Activated CD8-positive, alpha-beta T cell treated with anti-CD3 and anti-CD28 coated beads for 36 hours (primary cell): ENCODE measurements at regions not wholly inside any gene's neighbourhood (a gene's known extent, or its start where the extent isn't known, plus 50 kb on each side); places are given as distances from the start of the nearest gene placed in this dataset.

Experiments
- ATAC-seq: fragments of 200-7000 bp; cut with Tn5 transposase; one replicate; pipeline ENCODE4 v1.10.0; 2021; ENCODE audit warnings: mild to moderate bottlenecking, moderate library complexity
- CTCF ChIA-PET: fragments of 350-600 bp; sonication (Branson Sonifier 250); formaldehyde crosslinking; loops from one replicate; lab custom pipeline; 2021; ENCODE audit warnings: antibody characterized with exemption; lab: Charles Lee
- POLR2A ChIA-PET: fragments of 350-600 bp; sonication (Branson Sonifier 250); formaldehyde crosslinking; loops from one replicate; lab custom pipeline; 2021; ENCODE audit warnings: antibody characterized with exemption; lab: Charles Lee
- DNase-seq: peaks from one replicate; pipeline ENCODE4 v3.0.0-alpha.2; 2020
- H3K27ac Mint-ChIP-seq: one replicate; pipeline ENCODE4 v1.8.0; 2021; ENCODE audit warnings: mild to moderate bottlenecking, mixed read lengths
- H3K27me3 Mint-ChIP-seq: one replicate; pipeline ENCODE4 v1.8.0; 2021; ENCODE audit warnings: mixed read lengths
- H3K36me3 Mint-ChIP-seq: one replicate; pipeline ENCODE4 v1.8.0; 2021; ENCODE audit warnings: low read depth, mixed read lengths
- H3K4me1 Mint-ChIP-seq: one replicate; pipeline ENCODE4 v1.8.0; 2021; ENCODE audit warnings: low read depth, mixed read lengths
- H3K4me3 Mint-ChIP-seq: one replicate; pipeline ENCODE4 v1.8.0; 2021; ENCODE audit warnings: mild to moderate bottlenecking, moderate library complexity, mixed read lengths
- H3K9me3 Mint-ChIP-seq: one replicate; pipeline ENCODE4 v1.8.0; 2021; ENCODE audit warnings: mixed read lengths
- intact Hi-C: fragments of 100-400 bp; cut with micrococcal nuclease; formaldehyde crosslinking; loops from one replicate; pipeline ENCODE4 v1.10.0; 2022
- TF ChIP-seq, protein P1 (sequence below): fragments of 200-600 bp; IDR thresholded peaks from one replicate; pipeline ENCODE4 v1.8.0; 2022; ENCODE audit warnings: antibody characterized with exemption, mild to moderate bottlenecking

DNA sequence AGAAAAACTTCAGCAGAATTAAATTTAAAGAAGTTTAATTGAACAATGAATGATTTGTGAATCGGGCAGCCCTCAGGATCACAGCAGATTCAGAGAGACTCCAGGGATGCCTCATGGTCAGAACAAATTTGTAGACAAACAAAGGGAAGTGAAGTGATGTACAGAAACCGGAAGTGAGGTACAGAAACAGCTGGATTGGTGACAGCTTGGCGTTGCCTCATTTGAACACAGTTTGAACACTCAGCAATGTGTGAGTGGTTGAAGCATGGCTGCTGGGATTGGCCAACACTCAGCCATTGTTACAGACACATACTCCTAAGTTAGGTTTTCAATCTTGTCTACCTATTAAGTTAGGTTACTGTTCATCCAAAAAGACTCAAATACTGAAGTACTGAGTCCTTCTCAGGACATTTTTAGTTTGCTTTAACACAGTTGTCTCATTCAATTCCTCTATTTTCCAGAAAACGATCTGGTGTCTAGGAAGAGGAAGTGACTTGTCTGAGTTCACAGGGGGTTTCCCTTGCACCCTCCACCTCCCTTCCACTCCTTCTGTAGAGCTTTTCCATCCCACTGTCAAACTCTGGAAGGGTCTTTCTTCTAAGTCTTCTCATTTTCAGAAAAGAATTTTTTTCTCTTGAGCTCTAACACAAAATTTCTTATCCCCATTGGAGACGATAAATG lies 137.9 kb downstream of the SLC4A3 start:
- CTCF ChIA-PET, result no interaction called here
- H3K36me3 Mint-ChIP-seq, result no peaks in the 10 kb centered on the region
- H3K27me3 Mint-ChIP-seq, result peaks cover 5% of the 10 kb centered on the region
- no peak overlapping the region for H3K27ac Mint-ChIP-seq
- no peaks in the 10 kb centered on the region for H3K4me1 Mint-ChIP-seq
- POLR2A ChIA-PET, result interaction anchor here (1.5 kb wide), 1 partner anchor 32 kb away, joined by 3 read pairs; no protein-coding TSS in a partner anchor
- intact Hi-C loops, result no loop called here
- DNase-seq, result no peak
- TF ChIP-seq, protein P1, sequence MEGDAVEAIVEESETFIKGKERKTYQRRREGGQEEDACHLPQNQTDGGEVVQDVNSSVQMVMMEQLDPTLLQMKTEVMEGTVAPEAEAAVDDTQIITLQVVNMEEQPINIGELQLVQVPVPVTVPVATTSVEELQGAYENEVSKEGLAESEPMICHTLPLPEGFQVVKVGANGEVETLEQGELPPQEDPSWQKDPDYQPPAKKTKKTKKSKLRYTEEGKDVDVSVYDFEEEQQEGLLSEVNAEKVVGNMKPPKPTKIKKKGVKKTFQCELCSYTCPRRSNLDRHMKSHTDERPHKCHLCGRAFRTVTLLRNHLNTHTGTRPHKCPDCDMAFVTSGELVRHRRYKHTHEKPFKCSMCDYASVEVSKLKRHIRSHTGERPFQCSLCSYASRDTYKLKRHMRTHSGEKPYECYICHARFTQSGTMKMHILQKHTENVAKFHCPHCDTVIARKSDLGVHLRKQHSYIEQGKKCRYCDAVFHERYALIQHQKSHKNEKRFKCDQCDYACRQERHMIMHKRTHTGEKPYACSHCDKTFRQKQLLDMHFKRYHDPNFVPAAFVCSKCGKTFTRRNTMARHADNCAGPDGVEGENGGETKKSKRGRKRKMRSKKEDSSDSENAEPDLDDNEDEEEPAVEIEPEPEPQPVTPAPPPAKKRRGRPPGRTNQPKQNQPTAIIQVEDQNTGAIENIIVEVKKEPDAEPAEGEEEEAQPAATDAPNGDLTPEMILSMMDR, result no peak
- no peak overlapping the region for H3K4me3 Mint-ChIP-seq
- no peak for ATAC-seq
- H3K9me3 Mint-ChIP-seq, result no peaks in the 10 kb centered on the region

- TF ChIP-seq, protein P1, result no peak
- POLR2A ChIA-PET, result interaction anchor here (1.5 kb wide), 1 partner anchor 33 kb away, joined by 3 read pairs; no protein-coding TSS in a partner anchor
- H3K9me3 Mint-ChIP-seq, result no peaks in the 10 kb centered on the region
- H3K4me1 Mint-ChIP-seq, result no peaks in the 10 kb centered on the region
- H3K27me3 Mint-ChIP-seq, result peaks cover 3% of the 10 kb centered on the region
- DNase-seq, result no peak
- intact Hi-C loops, result no loop called here
- H3K27ac Mint-ChIP-seq, result no peak overlapping the region
- H3K36me3 Mint-ChIP-seq, result no peaks in the 10 kb centered on the region
- ATAC-seq, result no peak
- H3K4me3 Mint-ChIP-seq, result no peak overlapping the region
- CTCF ChIA-PET, result no interaction called here
Observed at GRCh38 chr2:219766658-219767057, 139.2 kb downstream of the SLC4A3 start.

- H3K4me1 Mint-ChIP-seq, result no peaks in the 10 kb centered on the region
- H3K9me3 Mint-ChIP-seq, result no peaks in the 10 kb centered on the region
- no peak overlapping the region for H3K27ac Mint-ChIP-seq
- intact Hi-C loops, result no loop called here
- no peaks in the 10 kb centered on the region for H3K36me3 Mint-ChIP-seq
- TF ChIP-seq, protein P1, result no peak
- ChIA-PET POLR2A (no interaction called here), CTCF (no interaction called here)
- peaks cover 3% of the 10 kb centered on the region for H3K27me3 Mint-ChIP-seq
- H3K4me3 Mint-ChIP-seq, result no peak overlapping the region
- ATAC-seq (no peak), DNase-seq (no peak)
Observed at GRCh38 chr2:219769090-219769910, 141.9 kb downstream of the SLC4A3 start.

GRCh38 chr2:219772103-219772635 lies 144.7 kb downstream of the SLC4A3 start:
- peaks cover 1% of the 10 kb centered on the region for H3K27me3 Mint-ChIP-seq
- ChIA-PET CTCF (no interaction called here), POLR2A (no interaction called here)
- H3K4me3 Mint-ChIP-seq, result no peak overlapping the region
- TF ChIP-seq, protein P1, result no peak
- no peaks in the 10 kb centered on the region for H3K4me1 Mint-ChIP-seq
- H3K27ac Mint-ChIP-seq, result no peak overlapping the region
- DNase-seq (no peak), ATAC-seq (no peak)
- H3K36me3 Mint-ChIP-seq, result no peaks in the 10 kb centered on the region
- H3K9me3 Mint-ChIP-seq, result no peaks in the 10 kb centered on the region
- intact Hi-C loops, result no loop called here

DNA sequence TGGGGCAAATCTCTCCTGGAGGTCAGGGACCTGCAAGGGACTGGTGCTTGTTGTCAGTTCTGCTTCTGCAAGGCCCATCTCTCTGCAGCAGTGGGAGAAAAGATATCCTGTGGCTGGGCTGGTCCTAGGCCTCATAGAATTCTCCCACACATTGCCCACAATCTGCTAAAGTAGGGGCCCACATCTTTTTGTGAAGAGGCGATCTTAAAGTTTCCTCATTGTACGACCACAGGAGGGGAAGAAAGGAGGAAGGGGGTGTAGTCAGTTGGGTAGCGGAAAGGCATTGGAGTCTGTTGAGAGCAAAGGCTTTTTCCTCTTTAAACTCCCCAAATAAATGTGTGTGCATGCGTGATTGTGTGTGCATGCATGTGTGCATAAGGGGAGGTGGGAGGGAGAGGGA lies 145.3 kb downstream of the SLC4A3 start:
- CTCF ChIA-PET, result no interaction called here
- no peak for DNase-seq
- Mint-ChIP-seq H3K27me3 (peaks cover 1% of the 10 kb centered on the region), H3K4me1 (no peaks in the 10 kb centered on the region), H3K36me3 (no peaks in the 10 kb centered on the region), H3K27ac (no peak overlapping the region), H3K9me3 (no peaks in the 10 kb centered on the region), H3K4me3 (no peak overlapping the region)
- POLR2A ChIA-PET, result interaction anchor here (0.6 kb wide), 1 partner anchor 290 kb away, joined by 3 read pairs; no protein-coding TSS in a partner anchor
- TF ChIP-seq, protein P1, result no peak
- ATAC-seq, result no peak
- intact Hi-C loops, result no loop called here
